HK-2 (cell line): ENCODE measurements at regions not wholly inside any gene's neighbourhood (a gene's known extent, or its start where the extent isn't known, plus 50 kb on each side); places are given as distances from the start of the nearest gene placed in this dataset.

Source experiments
- DNase-seq: peaks from one replicate; pipeline ENCODE4 v3.0.0-alpha.2; 2018; ENCODE audit not compliant: unreplicated experiment

DNA sequence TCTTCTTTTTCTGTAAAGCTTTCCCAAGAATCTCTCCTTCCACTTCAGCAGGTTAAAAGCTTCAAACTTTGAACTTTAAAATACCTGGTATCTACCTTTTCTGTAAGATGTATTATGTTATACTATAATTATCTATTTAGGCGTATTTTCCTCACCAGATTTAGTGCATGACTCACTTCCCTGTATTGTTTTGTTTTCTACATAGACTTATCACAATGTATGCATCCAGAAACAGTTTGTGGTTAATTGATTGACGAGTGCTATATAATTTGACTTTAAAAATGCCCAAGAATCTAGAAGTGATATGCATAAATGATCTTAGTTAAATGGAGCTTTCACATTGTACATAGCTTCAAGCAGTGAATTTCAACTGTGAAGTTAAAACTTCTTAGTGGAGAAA lies 473.9 kb upstream of the CDH2 start:
- no peak for DNase-seq

DNA sequence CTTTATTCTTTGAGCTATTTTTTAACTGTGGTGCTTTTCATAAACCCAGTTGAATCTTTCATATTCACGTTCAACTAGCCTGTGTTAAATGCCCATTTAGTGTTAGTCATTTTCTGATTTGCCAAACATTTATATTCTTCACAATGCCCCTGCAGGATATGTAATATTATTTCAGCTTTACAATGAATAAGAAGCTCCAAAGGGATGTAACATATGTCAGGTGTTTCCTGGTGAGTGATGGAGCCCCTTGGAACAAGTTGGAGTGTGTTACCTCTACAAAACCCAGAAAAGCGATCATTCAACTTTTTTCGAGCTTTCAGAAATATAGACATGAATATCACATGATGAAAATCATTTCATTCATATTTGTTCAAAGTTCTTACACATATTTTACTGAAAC lies 471.0 kb upstream of the CDH2 start:
- DNase-seq: no peak

DNA sequence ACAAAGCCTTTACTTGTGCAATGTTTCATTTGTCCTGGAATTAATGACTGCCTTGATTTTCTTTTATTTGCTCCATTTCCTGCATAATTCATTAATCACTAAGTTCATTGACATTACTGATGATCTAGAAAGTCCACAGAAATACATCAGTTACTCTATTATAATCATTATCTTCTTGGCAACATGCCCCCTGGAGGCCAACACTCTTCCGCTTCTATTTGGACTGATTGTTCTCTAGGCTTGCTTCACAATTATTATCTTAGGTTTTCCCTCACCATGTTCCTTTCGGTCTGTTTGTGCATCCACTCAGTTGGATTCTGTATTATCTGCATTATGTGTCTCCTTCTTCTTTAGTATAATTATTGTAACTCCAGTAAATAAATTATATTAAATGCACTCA lies 461.0 kb upstream of the CDH2 start:
- DNase-seq: no peak

DNA sequence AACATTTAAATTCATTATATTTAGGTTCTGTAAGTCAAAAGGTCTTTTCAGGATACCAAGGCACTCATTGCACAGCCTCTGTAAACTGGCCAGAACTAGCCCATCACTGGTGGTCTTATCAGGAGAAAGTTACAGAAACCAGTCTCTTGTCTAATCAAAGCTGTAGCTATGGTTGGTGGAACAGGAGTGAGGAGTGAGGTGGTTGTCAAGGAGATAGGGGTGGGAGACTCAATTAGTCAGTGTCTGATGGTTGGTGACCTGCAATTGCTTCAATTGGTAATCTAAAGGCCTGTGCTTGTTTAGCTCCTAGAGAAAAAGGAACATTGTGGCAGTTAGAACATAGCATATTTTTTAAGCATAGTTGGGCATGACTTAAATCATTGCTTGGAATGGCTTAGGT lies 458.6 kb upstream of the CDH2 start:
- no peak for DNase-seq

DNA sequence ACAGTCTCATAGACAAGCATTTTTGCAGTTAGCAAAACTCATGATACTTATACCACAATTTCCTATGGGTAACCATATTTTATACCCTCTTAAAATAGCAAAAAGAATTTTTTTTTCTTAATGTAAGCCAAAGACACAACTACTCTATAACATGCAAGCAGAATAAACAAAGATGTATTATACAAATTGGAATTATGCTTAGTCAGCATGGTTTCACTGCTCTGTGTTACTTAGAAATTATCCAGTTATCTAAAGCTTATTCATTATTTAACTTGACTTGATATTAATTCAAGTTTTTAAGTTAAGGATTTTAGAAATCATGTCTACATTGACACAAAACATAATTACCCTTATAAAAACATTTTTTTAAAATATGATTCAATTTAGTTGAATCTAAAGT lies 449.8 kb upstream of the CDH2 start:
- DNase-seq: no peak

DNA sequence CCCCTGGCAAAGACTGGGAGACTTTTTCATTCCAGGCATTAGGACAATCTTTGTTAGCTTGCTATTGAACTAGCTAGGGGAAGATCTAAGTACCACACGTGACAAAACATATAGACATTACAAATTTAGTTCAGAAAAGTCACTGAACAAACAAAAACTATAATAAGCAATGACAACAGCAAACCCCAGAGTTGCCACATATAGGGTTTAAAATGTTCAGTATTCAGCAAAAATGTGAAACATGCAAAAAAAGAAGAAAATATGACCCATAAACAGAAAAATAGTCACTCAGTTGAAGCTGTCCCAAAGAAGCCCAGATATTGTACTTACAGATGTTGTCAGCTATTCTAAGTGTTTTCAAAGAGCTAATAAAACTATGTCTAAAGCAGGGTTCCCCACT lies 431.1 kb upstream of the CDH2 start:
- DNase-seq: no peak

DNA sequence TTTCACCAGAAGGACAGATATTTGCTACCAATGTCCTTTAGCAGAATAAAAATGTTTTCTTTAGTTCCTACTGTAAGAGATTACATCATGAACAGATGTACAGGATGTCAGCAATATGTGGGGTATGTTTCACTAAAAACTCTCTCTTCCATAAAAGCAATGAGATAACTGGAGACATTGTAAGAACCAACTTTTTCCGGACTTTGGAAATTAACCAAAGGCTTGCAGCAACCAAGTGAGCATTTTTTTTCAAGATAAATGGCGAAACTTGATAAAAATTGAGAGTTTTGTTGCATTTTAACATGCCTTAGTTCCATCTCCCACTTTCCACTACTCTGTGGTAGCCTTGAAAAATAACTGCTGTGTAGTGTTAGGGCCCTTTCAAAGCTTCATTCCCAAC lies 429.8 kb upstream of the CDH2 start:
- DNase-seq: no peak

DNA sequence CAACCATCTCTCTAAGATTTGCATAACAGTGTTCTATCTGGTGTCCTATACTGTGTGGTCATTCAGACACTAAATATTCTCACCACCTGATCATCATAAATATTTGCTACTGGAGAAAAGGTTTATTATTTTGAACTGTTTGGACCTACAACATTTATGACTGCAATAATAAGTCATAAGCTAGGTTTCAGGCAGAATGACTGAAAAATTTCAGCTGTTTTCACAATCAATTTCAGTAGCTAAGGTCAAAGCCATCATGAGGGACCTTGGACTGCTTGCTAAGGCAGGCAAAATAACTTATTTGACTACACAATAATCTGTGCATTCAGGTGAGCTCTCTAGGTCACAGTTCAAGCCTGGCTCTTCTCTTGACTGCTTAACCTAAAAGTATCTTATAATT lies 425.5 kb upstream of the CDH2 start:
- DNase-seq: no peak

DNA sequence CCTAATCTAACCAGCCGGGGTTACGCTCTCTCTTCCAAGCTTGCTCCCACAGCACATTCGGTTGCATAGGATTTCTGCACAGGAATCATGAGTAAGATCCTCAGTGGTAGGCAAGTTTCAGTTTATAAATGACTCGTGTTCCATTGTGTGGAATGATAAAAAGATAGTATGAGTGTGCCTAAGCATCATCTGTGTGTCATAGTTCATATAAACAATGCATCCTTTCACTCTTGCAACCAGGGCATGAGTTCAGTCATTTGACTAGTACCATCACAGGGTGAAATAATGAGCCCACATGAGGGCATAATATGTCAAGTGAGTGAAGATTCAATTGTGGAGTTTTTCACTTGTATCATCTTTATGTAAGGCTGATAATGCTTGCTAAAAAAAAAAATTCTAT lies 417.1 kb upstream of the CDH2 start:
- no peak for DNase-seq

DNA sequence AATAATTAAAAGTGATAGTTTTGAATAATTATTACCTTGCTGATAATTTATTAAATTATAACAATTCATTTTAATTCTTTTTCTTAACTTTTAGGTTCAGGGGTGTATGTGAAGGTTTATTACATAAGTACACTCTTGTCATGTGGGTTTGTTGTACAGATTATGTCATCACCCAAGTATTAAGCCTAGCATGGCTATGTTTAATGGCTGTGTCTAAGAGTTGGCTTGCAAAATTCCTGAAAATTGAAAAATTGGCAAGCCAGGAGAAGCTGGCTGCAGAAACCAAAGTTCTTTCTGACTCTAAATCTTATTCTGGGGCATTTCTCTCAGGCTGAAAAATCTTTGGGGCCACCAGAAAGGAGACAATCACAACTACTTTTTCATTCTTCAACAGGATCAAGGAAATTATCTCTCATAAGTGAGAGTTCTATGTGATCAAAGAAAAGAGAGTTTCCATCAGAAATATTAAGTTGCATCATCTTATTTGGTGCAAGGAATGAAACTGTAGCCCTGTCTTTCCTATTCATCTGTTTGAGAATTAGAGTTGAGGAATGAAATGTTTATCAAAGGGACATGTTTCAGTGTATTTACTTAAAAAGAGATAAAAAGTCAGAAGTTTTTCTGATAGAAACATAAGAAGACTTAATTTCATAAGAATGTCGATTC lies 412.1 kb upstream of the CDH2 start:
- DNase-seq: no peak

DNA sequence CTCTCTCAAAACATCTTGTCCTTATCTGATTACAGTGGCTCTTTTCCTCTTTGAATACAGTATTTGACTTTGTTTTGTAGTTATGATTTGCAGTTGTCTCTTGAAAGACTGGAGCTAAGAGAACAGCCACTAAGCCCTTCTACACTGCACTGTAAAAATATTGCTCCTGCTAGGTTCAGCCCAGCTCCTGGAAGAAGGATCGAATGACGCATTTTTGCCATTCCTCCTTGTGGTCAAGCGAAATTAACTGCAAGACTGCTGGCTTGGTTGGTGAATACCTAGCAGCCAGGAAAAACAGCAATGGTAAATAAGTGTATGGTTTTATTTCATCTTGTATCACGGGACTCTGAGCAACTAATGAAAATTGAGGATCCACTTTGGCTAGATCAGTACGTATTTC lies 407.8 kb upstream of the CDH2 start:
- DNase-seq: peak; percentile 21

DNA sequence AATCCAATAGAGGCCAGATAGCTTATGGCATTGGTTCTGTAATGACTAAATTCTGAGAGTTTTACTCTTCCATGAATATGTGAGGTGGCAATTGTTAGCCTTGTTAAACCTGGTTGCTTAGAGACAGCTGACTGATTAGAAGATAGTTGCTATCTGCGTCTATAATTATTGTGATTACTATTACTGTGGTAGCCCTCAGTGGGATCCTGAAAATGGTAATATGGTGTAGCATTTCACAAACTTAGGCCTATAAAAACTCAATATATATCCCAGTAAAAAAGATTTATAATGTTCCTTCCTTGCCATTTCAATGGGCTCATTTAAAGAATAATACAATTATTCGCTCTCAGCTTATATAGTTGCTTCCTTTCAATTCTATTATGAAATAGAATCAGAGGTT lies 405.8 kb upstream of the CDH2 start:
- no peak for DNase-seq

DNA sequence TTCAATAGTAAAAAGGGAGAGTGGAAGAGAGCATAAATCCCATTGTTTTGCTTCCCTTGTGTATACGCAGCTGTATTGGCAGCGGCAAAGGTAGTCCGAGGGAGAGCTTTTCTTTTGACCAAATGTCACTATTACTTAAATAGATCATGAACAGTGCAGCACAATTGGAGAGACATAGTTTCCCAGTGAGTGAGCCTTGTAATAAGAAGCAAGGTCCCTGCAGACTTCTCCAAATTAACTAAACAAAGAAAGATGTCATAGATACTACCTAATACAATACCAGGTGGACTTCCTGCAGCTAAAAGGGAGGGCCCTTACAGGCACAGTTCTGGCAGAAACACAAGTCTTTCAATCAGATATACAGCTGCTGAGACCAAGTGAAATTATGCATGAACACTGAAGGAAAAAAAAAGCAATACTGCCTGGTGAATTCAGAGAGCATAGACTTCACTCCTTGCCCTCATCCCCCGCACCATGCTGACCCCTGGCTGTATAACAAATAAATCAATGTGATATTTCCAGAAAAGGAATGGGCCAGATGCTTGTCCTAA lies 404.7 kb upstream of the CDH2 start:
- DNase-seq: no peak

DNA sequence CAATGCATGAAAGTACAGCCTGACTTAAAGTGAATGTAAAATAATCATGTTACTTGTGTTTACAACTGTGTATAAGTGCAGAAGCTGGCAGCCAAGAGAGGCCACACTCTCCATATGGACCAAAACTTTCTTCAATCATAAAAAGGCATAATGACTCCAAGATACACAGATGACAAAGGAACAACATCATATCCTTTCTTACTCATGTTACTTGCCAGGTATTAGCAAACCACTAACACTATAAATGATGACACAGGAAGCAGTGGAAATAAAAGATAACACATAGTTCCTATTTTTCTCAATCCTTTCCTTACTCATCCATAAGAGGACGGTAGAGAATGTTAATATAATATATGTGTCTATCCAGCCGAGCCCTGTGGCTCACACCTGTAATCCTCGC lies 400.0 kb upstream of the CDH2 start:
- no peak for DNase-seq

DNA sequence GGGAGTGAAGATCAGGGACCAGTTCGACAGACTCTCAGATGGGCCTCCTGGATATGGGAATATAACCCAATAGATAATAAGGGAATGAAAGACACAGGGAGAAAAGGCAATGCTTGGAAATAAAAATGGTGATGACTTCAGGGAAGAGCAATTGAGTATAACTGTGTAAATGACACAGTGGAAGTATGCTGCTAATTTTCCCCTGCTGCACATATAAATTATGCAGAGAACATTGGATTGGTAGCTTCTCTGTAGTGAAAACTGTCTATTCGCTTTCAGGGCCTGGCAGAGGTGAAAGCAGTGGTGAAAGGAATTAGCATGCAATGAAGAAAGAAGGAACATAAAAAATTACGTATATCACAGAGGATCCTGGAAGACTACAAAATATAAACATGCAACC lies 398.2 kb upstream of the CDH2 start:
- no peak for DNase-seq

DNA sequence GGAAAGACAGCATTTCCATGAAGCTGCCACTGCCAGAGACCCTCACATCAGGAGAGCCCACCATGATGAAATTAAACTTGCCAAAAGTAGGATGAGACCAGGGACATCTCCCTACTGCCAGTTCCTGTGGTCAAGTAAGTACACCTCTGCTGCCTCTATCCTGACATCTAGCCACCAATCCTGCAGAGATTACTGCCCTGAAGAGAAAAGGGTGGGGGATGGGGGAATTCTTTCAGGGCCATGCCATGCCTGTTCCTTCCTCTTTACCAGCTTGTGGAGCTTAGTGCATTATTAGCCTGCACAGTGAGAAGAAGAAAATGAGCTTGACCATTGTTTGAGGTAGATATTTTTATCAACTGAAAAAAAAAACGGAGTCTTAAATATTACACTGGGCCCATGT lies 397.2 kb upstream of the CDH2 start:
- no peak for DNase-seq

DNA sequence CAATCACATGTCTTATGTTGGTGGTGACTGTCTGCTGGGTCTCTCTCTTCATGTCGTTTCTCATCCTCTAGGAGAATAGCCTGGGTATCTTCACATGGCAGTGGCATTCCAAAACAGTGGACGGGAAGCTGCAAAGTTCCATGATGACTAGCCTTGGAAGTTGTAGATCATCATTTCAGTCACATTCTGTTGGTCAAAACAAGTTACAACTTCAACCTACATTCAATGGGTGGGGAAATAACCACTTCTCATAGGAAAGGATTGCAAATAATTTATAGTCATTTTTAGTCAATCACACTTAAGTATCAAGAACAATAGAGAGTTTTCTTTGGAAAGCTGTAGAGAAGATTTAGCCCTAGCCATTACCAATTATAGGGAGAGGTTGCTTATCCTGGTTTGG lies 395.0 kb upstream of the CDH2 start:
- no peak for DNase-seq

DNA sequence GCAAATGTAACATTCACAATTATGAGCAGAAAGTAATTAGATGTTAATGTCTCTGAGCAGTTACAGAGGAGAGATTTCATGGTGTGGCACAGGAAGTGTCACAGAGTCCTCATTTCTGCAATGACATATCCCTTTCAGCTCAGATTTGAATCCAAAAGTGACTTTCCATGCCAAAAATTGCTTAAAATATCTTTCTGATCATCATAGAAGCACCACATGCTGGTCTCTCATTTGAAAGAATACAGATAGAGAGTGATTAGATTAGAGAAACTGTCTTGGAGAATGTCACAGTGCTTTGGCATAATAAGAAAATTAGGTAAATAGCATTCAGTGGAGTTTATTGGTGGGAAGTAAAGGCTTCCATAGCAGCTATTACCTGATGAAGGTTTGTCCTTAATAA lies 383.4 kb upstream of the CDH2 start:
- DNase-seq: no peak

DNA sequence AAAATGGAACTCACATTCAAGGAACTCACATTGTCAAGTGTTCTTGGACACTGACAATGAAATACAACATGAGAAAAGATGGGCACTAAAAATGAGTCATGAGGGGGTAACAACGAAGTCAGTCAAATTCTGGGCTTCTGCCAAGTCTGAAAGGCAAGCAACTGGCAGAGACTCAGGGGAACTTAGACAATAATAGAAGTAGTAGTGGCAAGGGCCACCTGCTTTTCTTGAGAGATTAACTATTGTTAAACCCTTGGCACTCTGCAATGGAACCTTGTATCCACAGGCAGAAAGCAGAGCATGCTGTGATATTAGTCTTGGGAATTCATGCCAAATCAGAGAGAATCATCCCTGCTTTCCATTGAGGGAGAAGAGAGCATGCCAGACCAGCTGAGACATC lies 382.6 kb upstream of the CDH2 start:
- DNase-seq: no peak

DNA sequence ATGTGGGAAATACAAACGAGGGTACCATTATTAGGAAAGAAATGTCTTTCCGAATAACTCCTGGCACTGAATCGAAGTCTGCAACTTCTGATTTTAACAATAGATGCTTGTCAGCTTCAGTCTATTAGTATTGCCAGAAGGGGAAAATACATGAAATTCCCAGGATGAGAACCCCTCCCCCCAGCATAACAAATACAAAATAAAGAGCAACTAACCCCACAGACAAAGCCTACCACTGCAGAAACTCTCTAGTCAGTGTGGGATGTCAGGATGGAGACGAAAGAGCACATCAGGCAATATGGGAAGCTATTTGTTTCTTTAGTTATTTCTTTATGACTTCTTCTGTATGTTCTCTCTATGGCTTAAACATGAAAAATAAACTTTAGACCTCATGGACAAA lies 365.0 kb upstream of the CDH2 start:
- no peak for DNase-seq

DNA sequence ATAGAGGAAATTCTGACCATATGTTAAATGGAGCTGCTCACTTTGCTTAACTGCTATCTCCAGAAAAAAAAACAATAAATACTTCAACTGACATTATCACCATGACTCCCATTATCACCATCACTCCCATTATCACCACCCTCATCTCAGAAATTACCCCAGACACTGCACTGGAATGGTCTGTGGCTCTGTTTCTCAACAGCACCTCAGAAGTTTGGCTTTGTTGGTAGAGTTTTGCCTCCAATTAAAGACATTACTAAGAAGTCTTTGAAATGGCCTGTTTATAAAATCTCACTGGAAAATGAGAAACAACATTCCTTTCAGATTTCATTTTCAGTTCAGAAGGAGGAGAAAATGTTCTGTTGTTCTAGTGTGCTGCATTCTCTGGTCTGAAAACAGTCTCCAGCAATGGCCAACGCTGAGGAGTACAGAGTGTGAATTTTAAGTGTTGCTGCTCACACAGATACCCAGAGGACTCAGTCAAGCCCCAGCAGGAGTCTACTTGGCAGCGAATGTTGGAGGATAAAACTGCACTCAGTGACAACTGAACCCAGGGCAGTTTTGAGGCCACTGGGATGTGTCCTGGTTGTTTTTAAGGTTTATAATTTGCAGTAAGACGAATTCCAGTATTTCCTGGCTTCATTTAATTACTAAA lies 364.5 kb upstream of the CDH2 start:
- no peak for DNase-seq

DNA sequence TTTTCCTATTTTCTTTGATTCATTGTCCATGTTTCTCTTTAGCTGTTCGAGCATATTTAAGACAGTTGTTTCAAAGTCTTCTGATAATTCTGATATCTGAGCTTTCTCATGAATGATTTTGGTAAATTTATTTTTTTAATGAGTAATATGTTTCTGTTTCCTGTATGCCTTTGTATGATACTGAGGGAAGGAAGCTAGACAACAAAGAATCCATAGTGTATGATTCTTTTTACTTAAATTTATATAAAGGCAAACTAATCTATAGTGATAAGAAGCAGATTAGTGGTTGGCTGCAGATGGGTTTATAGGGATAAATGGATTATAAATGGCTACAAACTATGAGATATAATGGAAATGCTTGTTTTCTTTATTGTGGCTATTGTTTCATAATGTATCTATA lies 352.7 kb upstream of the CDH2 start:
- no peak for DNase-seq

DNA sequence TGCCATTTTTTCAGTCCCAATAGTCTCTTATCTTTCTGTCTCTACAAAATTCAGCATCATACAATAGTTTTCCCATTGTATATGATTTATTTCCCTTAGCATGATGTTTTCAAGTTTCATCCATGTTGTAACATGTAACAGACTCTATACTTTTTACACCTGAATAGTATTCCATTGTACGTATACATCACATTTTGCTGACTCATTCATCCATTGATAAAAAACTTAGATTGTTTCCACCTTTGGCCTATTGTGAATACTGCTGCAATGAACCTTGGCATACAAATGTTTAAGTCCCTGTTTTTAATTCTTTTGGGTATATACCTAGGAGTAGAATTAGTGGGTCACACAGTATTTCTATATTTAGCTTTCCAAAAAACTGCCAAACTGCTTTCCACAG lies 349.3 kb upstream of the CDH2 start:
- no peak for DNase-seq
